Esophagus muscularis mucosa (tissue), 4 donors: ENCODE measurements at regions not wholly inside any gene's neighbourhood (a gene's known extent, or its start where the extent isn't known, plus 50 kb on each side); places are given as distances from the start of the nearest gene placed in this dataset.
"Not testable (repeated sequence)": the region's sequence is repeated elsewhere in the genome, so short reads cannot be mapped to it uniquely, and the experiment has no call there.

Experiments
- DNase-seq: peaks from one replicate; pipeline ENCODE4 v3.0.0-alpha.2; 2017; ENCODE audit errors: extremely low spot score
- H3K27ac ChIP-seq, 4 donors: fragments of 200-600 bp; sonication (generic); replicated peaks in 1 of 4; 1 replicate in 3 of 4; 2 replicates in 1 of 4; pipeline ENCODE4 v1.5.1; 2016 to 2019; ENCODE audit warnings: mild to moderate bottlenecking in 1 of 4
- H3K27me3 ChIP-seq, 4 donors: fragments of 200-600 bp; sonication (generic); one replicate each; pipeline versions ENCODE4 v1.5.1 to v1.6.0; 2016 to 2019
- H3K36me3 ChIP-seq, 4 donors: fragments of 200-600 bp; sonication (generic); one replicate each; pipeline ENCODE4 v1.5.1; 2016 to 2019
- H3K4me1 ChIP-seq, 4 donors: fragments of 200-600 bp; sonication (generic); one replicate each; pipeline ENCODE4 v1.5.1; 2016 to 2019
- H3K4me3 ChIP-seq, 4 donors: fragments of 200-600 bp; sonication (generic); 1 replicate in 2 of 4; 2 replicates in 2 of 4; pipeline ENCODE4 v1.5.1; 2016 to 2019; ENCODE audit warnings: mild to moderate bottlenecking in 4 of 4, moderate library complexity in 1 of 4
- H3K9me3 ChIP-seq, 4 donors: fragments of 200-600 bp; sonication (generic); 1 replicate in 3 of 4; 2 replicates in 1 of 4; pipeline ENCODE4 v1.5.1; 2016 to 2019
- EP300 ChIP-seq: sonication (generic); formaldehyde crosslinking; IDR thresholded peaks from one replicate; pipeline ENCODE4 v1.6.1; 2017; ENCODE audit warnings: antibody characterized with exemption
- POLR2A ChIP-seq: fragments of 450-650 bp; IDR thresholded peaks from one replicate; pipeline ENCODE4 v1.6.1; 2017; ENCODE audit warnings: antibody characterized with exemption, moderate library complexity, mild to moderate bottlenecking, low read depth
- POLR2AphosphoS5 ChIP-seq, 2 donors: sonication (generic); formaldehyde crosslinking; IDR thresholded peaks; one replicate each; pipeline ENCODE4 v1.6.1; 2017; ENCODE audit warnings: antibody characterized with exemption in 2 of 2
- WGBS: methylation state at CpG from one replicate; pipeline ENCODE4 v1.1.5; 2018; 5-methylcytosine and 5-hydroxymethylcytosine counted together
- intact Hi-C: fragments of 100-400 bp; cut with DNase I; formaldehyde crosslinking; loops from one replicate; pipeline ENCODE4 v1.15.1; 2023
- TF ChIP-seq, protein P1 (sequence below), 3 experiments: fragments of 200-600 bp in 2 of 3; fragments of 450-650 bp in 1 of 3; sonication (generic) in 2 of 3; IDR thresholded peaks; one replicate each; pipeline ENCODE4 v1.5.1; 2017 to 2019; ENCODE audit warnings: antibody characterized with exemption in 3 of 3, mild to moderate bottlenecking in 2 of 3, moderate library complexity in 1 of 3

GRCh38 chr1:58183286-58183685, 363.2 kb downstream of the OMA1 start:
- Histone ChIP-seq H3K9me3 (peaks cover 0 to 8% (median 3%) of the 10 kb centered on the region in 4 donors), H3K4me3 (no peak overlapping the region), H3K27me3 (no peaks in the 10 kb centered on the region), H3K4me1 (no peaks in the 10 kb centered on the region), H3K36me3 (no peaks in the 10 kb centered on the region), H3K27ac (no peak overlapping the region)
- intact Hi-C loops: no loop called here
- 38% methylated on average over 2 of the region's 2 CpGs for WGBS
- no peak for TF ChIP-seq EP300
- TF ChIP-seq, protein P1, sequence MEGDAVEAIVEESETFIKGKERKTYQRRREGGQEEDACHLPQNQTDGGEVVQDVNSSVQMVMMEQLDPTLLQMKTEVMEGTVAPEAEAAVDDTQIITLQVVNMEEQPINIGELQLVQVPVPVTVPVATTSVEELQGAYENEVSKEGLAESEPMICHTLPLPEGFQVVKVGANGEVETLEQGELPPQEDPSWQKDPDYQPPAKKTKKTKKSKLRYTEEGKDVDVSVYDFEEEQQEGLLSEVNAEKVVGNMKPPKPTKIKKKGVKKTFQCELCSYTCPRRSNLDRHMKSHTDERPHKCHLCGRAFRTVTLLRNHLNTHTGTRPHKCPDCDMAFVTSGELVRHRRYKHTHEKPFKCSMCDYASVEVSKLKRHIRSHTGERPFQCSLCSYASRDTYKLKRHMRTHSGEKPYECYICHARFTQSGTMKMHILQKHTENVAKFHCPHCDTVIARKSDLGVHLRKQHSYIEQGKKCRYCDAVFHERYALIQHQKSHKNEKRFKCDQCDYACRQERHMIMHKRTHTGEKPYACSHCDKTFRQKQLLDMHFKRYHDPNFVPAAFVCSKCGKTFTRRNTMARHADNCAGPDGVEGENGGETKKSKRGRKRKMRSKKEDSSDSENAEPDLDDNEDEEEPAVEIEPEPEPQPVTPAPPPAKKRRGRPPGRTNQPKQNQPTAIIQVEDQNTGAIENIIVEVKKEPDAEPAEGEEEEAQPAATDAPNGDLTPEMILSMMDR (IDR thresholded peaks at IDR 0.05): no peak
- no peak for TF ChIP-seq POLR2AphosphoS5 (IDR thresholded peaks at IDR 0.05)
- no peak for TF ChIP-seq POLR2A
- no peak for DNase-seq

DNA sequence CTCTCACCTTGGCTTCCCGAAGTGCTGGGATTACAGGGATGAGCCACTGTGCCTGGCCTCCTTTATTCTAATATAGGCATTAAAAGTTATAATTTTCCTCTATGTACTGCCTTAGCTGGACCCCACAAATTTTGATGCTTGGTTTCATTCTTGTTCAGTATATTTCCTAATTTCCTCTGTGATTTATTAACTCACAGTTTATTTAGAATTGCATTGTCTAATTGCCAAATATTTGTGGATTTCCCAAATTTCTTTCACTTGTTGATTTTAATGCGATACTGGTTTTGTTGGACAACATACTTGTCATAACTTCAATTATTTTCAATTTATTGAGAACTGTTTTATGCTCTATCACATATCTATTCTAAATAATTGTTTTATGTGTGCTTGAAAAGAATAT, 366.0 kb downstream of the OMA1 start:
- H3K27me3 ChIP-seq: no peaks in the 10 kb centered on the region
- intact Hi-C loops: no loop called here
- no peaks in the 10 kb centered on the region for H3K4me1 ChIP-seq
- no peak for DNase-seq
- peaks cover 0 to 8% (median 3%) of the 10 kb centered on the region in 4 donors for H3K9me3 ChIP-seq
- 89% methylated on average over 2 of the region's 2 CpGs for WGBS
- no peak for TF ChIP-seq POLR2A
- no peak for TF ChIP-seq POLR2AphosphoS5 (IDR thresholded peaks at IDR 0.05)
- H3K36me3 ChIP-seq: no peaks in the 10 kb centered on the region
- H3K4me3 ChIP-seq: no peak overlapping the region
- no peak overlapping the region for H3K27ac ChIP-seq

DNA sequence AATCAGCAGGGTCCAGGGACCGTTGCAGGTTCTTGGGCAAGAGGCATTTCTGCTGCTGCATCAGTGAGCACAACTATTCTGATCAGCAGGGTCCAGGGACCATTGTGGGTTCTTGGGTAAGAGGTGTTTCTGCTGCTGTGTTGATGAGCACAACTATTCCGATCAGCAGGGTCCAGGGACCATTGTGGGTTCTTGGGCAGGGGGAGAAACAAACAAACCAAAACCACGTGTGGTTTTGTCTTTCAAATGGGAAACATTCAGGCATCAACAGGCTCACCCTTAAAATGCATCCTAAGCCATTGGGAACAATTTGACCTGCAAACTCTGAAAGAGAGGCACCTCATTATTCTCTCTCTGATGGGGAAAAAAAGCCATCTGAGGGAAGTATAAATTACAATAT, 377.4 kb downstream of the OMA1 start:
- intact Hi-C loops, H3K27me3 ChIP-seq, DNase-seq, H3K4me1 ChIP-seq, H3K4me3 ChIP-seq, H3K27ac ChIP-seq, H3K9me3 ChIP-seq, H3K36me3 ChIP-seq: not testable (repeated sequence)
- WGBS: 61% methylated on average over 3 of the region's 3 CpGs

- H3K27me3 ChIP-seq, intact Hi-C loops, DNase-seq, H3K4me1 ChIP-seq, H3K36me3 ChIP-seq, H3K27ac ChIP-seq, H3K4me3 ChIP-seq, H3K9me3 ChIP-seq: not testable (repeated sequence)
- 91% methylated on average over 1 of the region's 1 CpG for WGBS
These were observed 379.4 kb downstream of the OMA1 start for GRCh38 chr1:58167131-58167530.

DNA sequence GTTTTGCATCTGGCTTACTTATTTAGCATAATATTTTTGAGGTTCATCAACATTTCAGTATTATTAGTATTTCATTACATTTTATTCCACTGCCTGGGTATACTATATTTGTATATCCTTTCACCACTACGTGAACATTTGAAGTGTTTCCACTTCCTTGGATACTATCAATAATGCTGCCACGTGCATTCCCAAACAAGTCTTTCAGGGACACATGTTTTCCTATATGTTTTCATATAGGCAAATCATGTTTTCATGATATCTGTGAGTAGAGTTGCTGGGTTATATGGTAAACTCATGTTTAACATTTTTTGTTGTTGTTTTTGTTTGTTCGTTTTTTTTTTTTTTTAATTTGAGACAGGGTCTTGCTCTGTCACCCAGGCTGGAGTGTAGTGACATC, 380.1 kb downstream of the OMA1 start:
- Histone ChIP-seq H3K4me3 (no peak overlapping the region), H3K27me3 (no peaks in the 10 kb centered on the region), H3K4me1 (peaks cover 0 to 8% (median 2%) of the 10 kb centered on the region in 4 donors), H3K36me3 (no peaks in the 10 kb centered on the region), H3K27ac (no peak overlapping the region), H3K9me3 (no peaks in the 10 kb centered on the region)
- TF ChIP-seq POLR2AphosphoS5 (IDR thresholded peaks at IDR 0.05) (no peak), POLR2A (no peak), EP300 (no peak)
- TF ChIP-seq, protein P1 (IDR thresholded peaks at IDR 0.05): no peak
- 87% methylated on average over 3 of the region's 3 CpGs for WGBS
- intact Hi-C loops: no loop called here
- DNase-seq: no peak

DNA sequence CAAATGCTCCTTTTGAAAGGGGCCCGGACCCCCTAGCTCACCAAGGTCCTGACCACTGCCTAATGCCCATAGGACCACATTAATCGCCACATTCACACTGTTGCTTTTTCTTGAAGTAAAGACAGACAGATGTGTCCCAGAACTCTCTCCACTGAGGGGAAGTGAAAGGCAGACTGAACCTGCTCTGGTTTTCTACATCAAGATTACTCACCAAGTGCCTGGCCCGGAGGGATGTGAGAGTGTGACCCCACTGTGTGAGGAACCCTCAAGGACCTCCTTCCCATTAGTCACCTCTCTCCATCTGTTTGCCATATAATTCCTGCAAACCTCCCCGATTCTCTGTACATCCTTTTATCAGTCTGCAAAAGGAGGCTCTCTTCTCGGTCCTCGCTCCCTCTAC, 381.5 kb downstream of the OMA1 start:
- Histone ChIP-seq H3K4me1 (peaks cover 0 to 8% (median 2%) of the 10 kb centered on the region in 4 donors), H3K27me3 (no peaks in the 10 kb centered on the region), H3K27ac (no peak overlapping the region), H3K36me3 (no peaks in the 10 kb centered on the region), H3K4me3 (no peak overlapping the region), H3K9me3 (no peaks in the 10 kb centered on the region)
- DNase-seq: no peak
- intact Hi-C loops: no loop called here
- TF ChIP-seq, protein P1 (IDR thresholded peaks at IDR 0.05): no peak
- TF ChIP-seq POLR2A (no peak), POLR2AphosphoS5 (IDR thresholded peaks at IDR 0.05) (no peak), EP300 (no peak)
- WGBS: 87% methylated on average over 6 of the region's 6 CpGs
